LNCAP (cell line): ENCODE measurements at regions not wholly inside any gene's neighbourhood (a gene's known extent, or its start where the extent isn't known, plus 50 kb on each side); places are given as distances from the start of the nearest gene placed in this dataset.

Experiments used
- CTCF ChIP-seq: fragments of 450-650 bp; IDR thresholded peaks from 2 replicates; pipeline ENCODE4 v1.5.1; 2017; ENCODE audit warnings: mild to moderate bottlenecking

GRCh38 chr14:41374092-41374491 is 232.6 kb upstream of the LRFN5 start:
- no peak for TF ChIP-seq CTCF

GRCh38 chr14:41362139-41362538 is 244.5 kb upstream of the LRFN5 start:
- TF ChIP-seq CTCF, result no peak

GRCh38 chr14:41360126-41360525 is 246.6 kb upstream of the LRFN5 start:
- no peak for TF ChIP-seq CTCF

- no peak for TF ChIP-seq CTCF
Measured at GRCh38 chr14:41355866-41356265, 250.8 kb upstream of the LRFN5 start.

GRCh38 chr14:41350476-41350875 is 256.2 kb upstream of the LRFN5 start:
- TF ChIP-seq CTCF, result no peak

GRCh38 chr14:41349289-41349910 is 257.3 kb upstream of the LRFN5 start:
- TF ChIP-seq CTCF, result no peak

- TF ChIP-seq CTCF, result no peak
Measured at GRCh38 chr14:41343857-41344256, 262.8 kb upstream of the LRFN5 start.

- TF ChIP-seq CTCF, result no peak
Measured at GRCh38 chr14:41313196-41313595, 293.5 kb upstream of the LRFN5 start.
